Glutamatergic neuron (in vitro differentiated cells): ENCODE measurements at regions not wholly inside any gene's neighbourhood (a gene's known extent, or its start where the extent isn't known, plus 50 kb on each side); places are given as distances from the start of the nearest gene placed in this dataset.

Source experiments
- DNase-seq: peaks from one replicate; pipeline ENCODE4 v3.0.0; 2022
- H3K27ac Mint-ChIP-seq: one replicate; pipeline ENCODE4 v1.8.0; 2020; ENCODE audit warnings: mild to moderate bottlenecking, mixed read lengths, inconsistent platforms; ENCODE audit not compliant: unreplicated experiment
- H3K27me3 Mint-ChIP-seq: one replicate; pipeline ENCODE4 v1.8.0; 2020; ENCODE audit warnings: mild to moderate bottlenecking, moderate library complexity, mixed read lengths, inconsistent platforms; ENCODE audit not compliant: unreplicated experiment
- H3K36me3 Mint-ChIP-seq: one replicate; pipeline ENCODE4 v1.8.0; 2020; ENCODE audit warnings: mild to moderate bottlenecking, mixed read lengths, inconsistent platforms; ENCODE audit not compliant: unreplicated experiment
- H3K4me1 Mint-ChIP-seq: one replicate; pipeline ENCODE4 v1.8.0; 2020; ENCODE audit warnings: mild to moderate bottlenecking, low read depth, mixed read lengths, inconsistent platforms; ENCODE audit not compliant: unreplicated experiment
- H3K4me3 Mint-ChIP-seq: one replicate; pipeline ENCODE4 v1.8.0; 2020; ENCODE audit warnings: mild to moderate bottlenecking, mixed read lengths, inconsistent platforms; ENCODE audit not compliant: unreplicated experiment
- H3K9me3 Mint-ChIP-seq: one replicate; pipeline ENCODE4 v1.8.0; 2020; ENCODE audit warnings: mild to moderate bottlenecking, moderate library complexity, mixed read lengths, inconsistent platforms; ENCODE audit not compliant: unreplicated experiment
- CTCF ChIP-seq: fragments of 200-600 bp; sonication (generic); IDR thresholded peaks from one replicate; pipeline ENCODE4 v1.5.0; 2021; ENCODE audit not compliant: partially characterized antibody, unreplicated experiment

GRCh38 chr4:34362654-34363053, 1881.7 kb downstream of the ARAP2 start:
- Mint-ChIP-seq H3K36me3 (peaks cover 8% of the 10 kb centered on the region), H3K9me3 (peaks cover 3% of the 10 kb centered on the region), H3K27ac (no peak overlapping the region), H3K4me1 (peaks cover 8% of the 10 kb centered on the region), H3K27me3 (no peaks in the 10 kb centered on the region), H3K4me3 (no peak overlapping the region)
- no peak for DNase-seq
- TF ChIP-seq CTCF, result no peak

- peaks cover 8% of the 10 kb centered on the region for H3K36me3 Mint-ChIP-seq
- no peak for TF ChIP-seq CTCF
- peaks cover 3% of the 10 kb centered on the region for H3K27me3 Mint-ChIP-seq
- H3K4me3 Mint-ChIP-seq, result no peak overlapping the region
- H3K4me1 Mint-ChIP-seq, result peaks cover 8% of the 10 kb centered on the region
- no peak overlapping the region for H3K27ac Mint-ChIP-seq
- no peak for DNase-seq
- peaks cover 4% of the 10 kb centered on the region for H3K9me3 Mint-ChIP-seq
These were observed 1880.5 kb downstream of the ARAP2 start for GRCh38 chr4:34363842-34364241.

GRCh38 chr4:34365946-34366345, 1878.4 kb downstream of the ARAP2 start:
- H3K4me3 Mint-ChIP-seq, result no peak overlapping the region
- H3K36me3 Mint-ChIP-seq, result peaks cover 8% of the 10 kb centered on the region
- H3K27me3 Mint-ChIP-seq, result peaks cover 3% of the 10 kb centered on the region
- peak overlapping the region; percentile 35 for H3K27ac Mint-ChIP-seq
- no peak for TF ChIP-seq CTCF
- H3K4me1 Mint-ChIP-seq, result peaks cover 13% of the 10 kb centered on the region
- DNase-seq, result no peak
- H3K9me3 Mint-ChIP-seq, result peaks cover 4% of the 10 kb centered on the region

- Mint-ChIP-seq H3K4me3 (peak overlapping the region; percentile 16), H3K27ac (peak overlapping the region; percentile 96), H3K4me1 (peaks cover 23% of the 10 kb centered on the region), H3K9me3 (peaks cover 6% of the 10 kb centered on the region), H3K27me3 (peaks cover 4% of the 10 kb centered on the region), H3K36me3 (no peaks in the 10 kb centered on the region)
- no peak for TF ChIP-seq CTCF
- DNase-seq, result peak; percentile 41
These were observed 1872.6 kb downstream of the ARAP2 start for GRCh38 chr4:34371676-34372075.

GRCh38 chr4:34372815-34373214, 1871.5 kb downstream of the ARAP2 start:
- Mint-ChIP-seq H3K9me3 (peaks cover 7% of the 10 kb centered on the region), H3K4me3 (no peak overlapping the region), H3K27me3 (peaks cover 4% of the 10 kb centered on the region), H3K27ac (peak overlapping the region; percentile 54), H3K4me1 (peaks cover 18% of the 10 kb centered on the region), H3K36me3 (no peaks in the 10 kb centered on the region)
- TF ChIP-seq CTCF, result no peak
- DNase-seq, result no peak
